RWPE1 (cell line): ENCODE measurements at regions not wholly inside any gene's neighbourhood (a gene's known extent, or its start where the extent isn't known, plus 50 kb on each side); places are given as distances from the start of the nearest gene placed in this dataset.

ENCODE experiments used
- CTCF ChIA-PET: fragments of 350-600 bp; sonication (Branson Sonifier 250); formaldehyde crosslinking; extraction: SDS; loops from one replicate; lab custom pipeline; 2021; lab: Yijun Ruan, JAX
- POLR2A ChIA-PET: fragments of 400-600 bp; formaldehyde crosslinking; extraction: SDS; loops from one replicate; lab custom pipeline; 2020; ENCODE audit warnings: antibody characterized with exemption; ENCODE audit not compliant: low non-redundant PET; lab: Yijun Ruan, JAX
- DNase-seq: peaks from one replicate; pipeline ENCODE4 v3.0.0; 2012; ENCODE audit warnings: low spot score
- H3K27ac ChIP-seq: fragments of 450-650 bp; 2 replicates; pipeline ENCODE4 v1.5.1; 2017
- CTCF ChIP-seq: fragments of 450-650 bp; conservative IDR thresholded peaks from 2 replicates; pipeline ENCODE4 v1.5.1; 2017; ENCODE audit warnings: low read depth, mild to moderate bottlenecking

DNA sequence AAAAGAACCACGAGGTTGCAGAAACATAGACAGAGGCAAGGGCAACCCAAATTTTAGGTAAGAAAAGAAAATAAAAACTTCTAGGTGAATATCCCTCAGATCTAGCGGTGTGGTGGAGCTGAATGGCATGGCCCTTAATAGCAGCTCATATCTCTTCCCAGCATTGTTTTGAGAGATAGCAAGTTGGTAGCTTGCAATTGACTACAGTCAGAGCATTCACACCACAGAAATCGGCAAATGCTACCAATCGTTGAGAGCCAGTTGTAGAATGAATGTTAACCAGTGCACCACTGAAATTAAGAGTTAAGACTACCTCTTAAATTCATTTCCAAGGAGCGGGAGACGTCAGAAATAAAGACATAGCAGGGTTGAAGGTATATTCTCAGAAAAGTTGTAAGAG lies 184.0 kb upstream of the KIT start:
- ChIA-PET POLR2A (no interaction called here), CTCF (no interaction called here)

GRCh38 chr4:54475546-54475945 lies 182.2 kb upstream of the KIT start:
- TF ChIP-seq CTCF = no peak
- CTCF ChIA-PET = no interaction called here

More for the DNA sequence above, 184.0 kb upstream of the KIT start:
- H3K27ac ChIP-seq = no peak overlapping the region
- DNase-seq = no peak
- no peak for TF ChIP-seq CTCF

GRCh38 chr4:54482529-54483200 lies 175.1 kb upstream of the KIT start:
- ChIA-PET POLR2A (no interaction called here), CTCF (no interaction called here)
- DNase-seq = no peak
- no peak overlapping the region for H3K27ac ChIP-seq
- TF ChIP-seq CTCF = no peak

More at GRCh38 chr4:54475546-54475945, 182.2 kb upstream of the KIT start:
- no peak overlapping the region for H3K27ac ChIP-seq
- POLR2A ChIA-PET = no interaction called here
- DNase-seq = no peak

DNA sequence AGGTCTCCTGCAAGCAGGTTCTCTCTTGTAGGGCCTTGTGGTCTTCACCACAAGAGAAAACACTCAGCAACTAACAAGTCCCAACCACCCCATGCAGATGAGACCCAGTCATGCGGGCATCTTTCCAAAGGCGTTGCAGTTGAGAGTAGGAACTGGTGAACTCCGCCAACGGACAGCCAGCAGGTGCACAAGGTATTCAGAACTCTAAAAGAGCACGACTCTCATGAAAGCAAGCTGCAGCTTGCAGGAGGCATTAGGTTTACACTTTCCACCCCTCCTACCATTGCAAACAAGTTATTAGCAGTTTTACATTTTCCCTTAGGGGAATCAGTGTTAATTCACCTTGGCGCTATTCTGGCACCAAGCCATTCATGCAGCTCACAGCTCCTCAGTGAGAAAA lies 173.4 kb upstream of the KIT start:
- H3K27ac ChIP-seq = no peak overlapping the region
- TF ChIP-seq CTCF = no peak
- DNase-seq = peak; percentile 87
- ChIA-PET POLR2A (no interaction called here), CTCF (interaction anchor here (1.4 kb wide), 1 partner anchor 486 kb away, joined by 6 read pairs; no protein-coding TSS in a partner anchor)

DNA sequence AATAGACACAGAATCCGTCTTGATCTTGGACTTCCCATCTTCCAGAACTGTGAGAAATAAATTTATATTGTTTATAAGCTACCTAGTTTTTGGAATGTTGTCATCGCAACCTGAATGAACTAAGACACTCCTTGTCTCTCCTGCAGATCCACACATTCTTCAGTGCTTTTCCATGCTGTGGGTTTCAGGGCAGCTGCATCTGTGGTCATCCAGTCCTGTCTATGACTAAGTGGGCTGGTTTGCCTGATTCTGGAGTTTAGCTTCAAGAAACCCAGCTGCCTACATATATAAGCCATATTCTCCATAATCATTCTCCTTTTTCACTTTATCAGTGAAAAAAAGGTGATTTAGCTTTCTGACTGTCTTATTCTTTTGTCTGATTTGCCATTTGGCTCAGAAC lies 170.3 kb upstream of the KIT start:
- POLR2A ChIA-PET = no interaction called here
- H3K27ac ChIP-seq = no peak overlapping the region
- CTCF ChIA-PET = interaction anchor here (0.6 kb wide), 1 partner anchor 360 kb away, joined by 3 read pairs; no protein-coding TSS in a partner anchor
- no peak for DNase-seq
- TF ChIP-seq CTCF = no peak

- ChIA-PET POLR2A (no interaction called here), CTCF (interaction anchor here (0.5 kb wide), 1 partner anchor 835 kb away, joined by 3 read pairs; no protein-coding TSS in a partner anchor)
- no peak overlapping the region for H3K27ac ChIP-seq
- no peak for TF ChIP-seq CTCF
- no peak for DNase-seq
Measured at GRCh38 chr4:54493862-54494261, 163.9 kb upstream of the KIT start.
